ENCODE measurements at regions not wholly inside any gene's neighbourhood (a gene's known extent, or its start where the extent isn't known, plus 50 kb on each side); places are given as distances from the start of the nearest gene placed in this dataset.

GRCh38 chr3:29050155-29050554 lies 230.7 kb upstream of the RBMS3 start:
- no peak for DNase-seq (ENCODE audit: low read depth in 3 of 3)

- DNase-seq (ENCODE audit: low read depth in 3 of 3), result no peak
Measured at GRCh38 chr3:29057326-29057725, 223.5 kb upstream of the RBMS3 start.

- DNase-seq (ENCODE audit: low read depth in 3 of 3), result no peak
Measured at GRCh38 chr3:29064085-29064484, 216.8 kb upstream of the RBMS3 start.

GRCh38 chr3:29065211-29065785 lies 215.6 kb upstream of the RBMS3 start:
- DNase-seq (ENCODE audit: low read depth in 3 of 3), result no peak

- no peak for DNase-seq (ENCODE audit: low read depth in 3 of 3)
Measured at GRCh38 chr3:29067007-29067406, 213.9 kb upstream of the RBMS3 start.

- no peak for DNase-seq (ENCODE audit: low read depth in 3 of 3)
Measured at GRCh38 chr3:29070959-29071634, 209.8 kb upstream of the RBMS3 start.

- DNase-seq (ENCODE audit: low read depth in 3 of 3), result no peak
Measured at GRCh38 chr3:29072611-29073010, 208.3 kb upstream of the RBMS3 start.

- DNase-seq (ENCODE audit: low read depth in 3 of 3), result no peak
Measured at GRCh38 chr3:29077356-29077755, 203.5 kb upstream of the RBMS3 start.

GRCh38 chr3:29079358-29079757 lies 201.5 kb upstream of the RBMS3 start:
- no peak for DNase-seq (ENCODE audit: low read depth in 3 of 3)

GRCh38 chr3:29080967-29081366 lies 199.9 kb upstream of the RBMS3 start:
- no peak for DNase-seq (ENCODE audit: low read depth in 3 of 3)

- no peak for DNase-seq (ENCODE audit: low read depth in 3 of 3)
Measured at GRCh38 chr3:29083081-29083480, 197.8 kb upstream of the RBMS3 start.

GRCh38 chr3:29083676-29084075 lies 197.2 kb upstream of the RBMS3 start:
- no peak for DNase-seq (ENCODE audit: low read depth in 3 of 3)

- DNase-seq (ENCODE audit: low read depth in 3 of 3), result no peak
Measured at GRCh38 chr3:29088579-29088978, 192.3 kb upstream of the RBMS3 start.

GRCh38 chr3:29090912-29091597 lies 189.8 kb upstream of the RBMS3 start:
- DNase-seq (ENCODE audit: low read depth in 3 of 3), result no peak

GRCh38 chr3:29091599-29092189 lies 189.2 kb upstream of the RBMS3 start:
- no peak for DNase-seq (ENCODE audit: low read depth in 3 of 3)

- DNase-seq (ENCODE audit: low read depth in 3 of 3), result no peak
Measured at GRCh38 chr3:29092348-29092747, 188.5 kb upstream of the RBMS3 start.

GRCh38 chr3:29099296-29099695 lies 181.6 kb upstream of the RBMS3 start:
- DNase-seq (ENCODE audit: low read depth in 3 of 3), result no peak

- DNase-seq (ENCODE audit: low read depth in 3 of 3), result no peak
Measured at GRCh38 chr3:29099775-29100174, 181.1 kb upstream of the RBMS3 start.

- DNase-seq (ENCODE audit: low read depth in 3 of 3), result no peak
Measured at GRCh38 chr3:29100292-29100691, 180.6 kb upstream of the RBMS3 start.

- no peak for DNase-seq (ENCODE audit: low read depth in 3 of 3)
Measured at GRCh38 chr3:29128001-29128400, 152.9 kb upstream of the RBMS3 start.

GRCh38 chr3:29137601-29138000 lies 143.3 kb upstream of the RBMS3 start:
- DNase-seq (ENCODE audit: low read depth in 3 of 3), result no peak

GRCh38 chr3:29138171-29138570 lies 142.7 kb upstream of the RBMS3 start:
- no peak for DNase-seq (ENCODE audit: low read depth in 3 of 3)

GRCh38 chr3:29140666-29141065 lies 140.2 kb upstream of the RBMS3 start:
- no peak for DNase-seq (ENCODE audit: low read depth in 3 of 3)

Measured in stimulated activated CD4-positive, alpha-beta T cell treated with anti-CD3 and anti-CD28 coated beads, TNF-alpha, amount 100 ng/mL, for 4 hours (primary cell).